GM12878 (cell line): ENCODE measurements at regions not wholly inside any gene's neighbourhood (a gene's known extent, or its start where the extent isn't known, plus 50 kb on each side); places are given as distances from the start of the nearest gene placed in this dataset.

Experiments used
- ATAC-seq: fragments of 200-7000 bp; cut with Tn5 transposase; 3 replicates; pipeline ENCODE4 v1.9.1; 2020; ENCODE audit warnings: mild to moderate bottlenecking, moderate library complexity
- BruUV-seq: library from RNA; stranded (reverse); fragments of 400-500 nt; replicated peaks from 2 replicates; lab custom pipeline; 2021; lab: Mats Ljungman, UMichigan
- CTCF ChIA-PET: fragments of 300-600 bp; sonication (Branson Sonifier 250); formaldehyde crosslinking; extraction: SDS; loops from one replicate; lab custom pipeline; 2021; ENCODE audit warnings: inconsistent platforms; lab: Yijun Ruan, JAX
- POLR2A ChIA-PET: fragments of 350-600 bp; formaldehyde crosslinking; extraction: SDS; loops from one replicate; lab custom pipeline; 2021; ENCODE audit warnings: inconsistent platforms; lab: Charles Lee
- RAD21 ChIA-PET: fragments of 300-600 bp; sonication (Branson Sonifier 250); formaldehyde crosslinking; loops from one replicate; lab custom pipeline; 2023; ENCODE audit warnings: antibody characterized with exemption; ENCODE audit not compliant: unreplicated experiment; lab: Charles Lee
- SMC1A ChIA-PET: fragments of 300-600 bp; sonication (Branson Sonifier 250); formaldehyde crosslinking; loops from one replicate; lab custom pipeline; 2023; ENCODE audit not compliant: unreplicated experiment, uncharacterized antibody; lab: Charles Lee
- DNase-seq: peaks from one replicate; pipeline ENCODE4 v3.0.0-alpha.2; 2011; ENCODE audit warnings: low read depth, low spot score
- FAIRE-seq: peaks from 3 replicates; lab custom pipeline; 2011; peaks lifted over from hg19 to GRCh38; lab: Jason Lieb, UNC
- H2AFZ ChIP-seq: 2 replicates; pipeline ENCODE4 v1.6.0; 2011; ENCODE audit warnings: low read depth, low read length, control low read depth; ENCODE audit not compliant: control insufficient read depth
- H3K27ac ChIP-seq: 2 replicates; pipeline ENCODE4 v1.5.1; 2011; ENCODE audit warnings: control low read depth; ENCODE audit not compliant: control insufficient read depth, insufficient read depth
- H3K27me3 ChIP-seq, 2 experiments: replicated peaks in 1 of 2; 2 replicates each; pipeline versions ENCODE4 v1.6.0 to v1.6.1; 2011; ENCODE audit warnings: low read length in 1 of 2; ENCODE audit not compliant: control insufficient read depth in 2 of 2, insufficient read depth in 2 of 2
- H3K36me3 ChIP-seq, 2 experiments: 2 replicates each; pipeline ENCODE4 v1.5.1; 2011; ENCODE audit warnings: low read length in 1 of 2; ENCODE audit not compliant: control insufficient read depth in 2 of 2, insufficient read depth in 2 of 2
- H3K4me1 ChIP-seq: 2 replicates; pipeline ENCODE4 v1.6.1; 2011; ENCODE audit warnings: mild to moderate bottlenecking, low read length, moderate library complexity, mixed read lengths; ENCODE audit not compliant: control insufficient read depth, insufficient read depth
- H3K4me2 ChIP-seq: 2 replicates; pipeline ENCODE4 v1.6.0; 2011; ENCODE audit warnings: control low read depth; ENCODE audit not compliant: control insufficient read depth, insufficient read depth
- H3K4me3 ChIP-seq: fragments of 200-600 bp; sonication (generic); 2 replicates; pipeline ENCODE4 v1.5.1; 2016
- H3K79me2 ChIP-seq: 2 replicates; pipeline ENCODE4 v1.6.0; 2011; ENCODE audit warnings: low read length; ENCODE audit not compliant: control insufficient read depth, insufficient read depth
- H3K9ac ChIP-seq: 2 replicates; pipeline ENCODE4 v1.8.0; 2011; ENCODE audit warnings: low read length, control low read depth, mixed read lengths; ENCODE audit not compliant: control insufficient read depth, insufficient read depth
- H3K9me3 ChIP-seq: replicated peaks from 3 replicates; pipeline ENCODE4 v1.5.1; 2011; ENCODE audit warnings: mild to moderate bottlenecking, low read length; ENCODE audit not compliant: control insufficient read depth, insufficient read depth
- H4K20me1 ChIP-seq: 2 replicates; pipeline ENCODE4 v1.6.0; 2011; ENCODE audit not compliant: control insufficient read depth, insufficient read depth
- ATF2 ChIP-seq: IDR thresholded peaks from 2 replicates; pipeline ENCODE4 v1.6.1; 2012; ENCODE audit warnings: low read length, inconsistent platforms
- CHD4 ChIP-seq: fragments of 200-600 bp; sonication (generic); IDR thresholded peaks from 2 replicates; pipeline ENCODE4 v1.6.1; 2016; ENCODE audit warnings: mild to moderate bottlenecking
- E4F1 ChIP-seq: fragments of 450-650 bp; IDR thresholded peaks from 2 replicates; pipeline ENCODE4 v1.6.1; 2018; ENCODE audit warnings: borderline replicate concordance, mild to moderate bottlenecking; ENCODE audit not compliant: partially characterized antibody
- GABPA ChIP-seq: IDR thresholded peaks from 2 replicates; pipeline ENCODE4 v1.6.1; 2014; ENCODE audit warnings: antibody characterized with exemption, low read depth, mild to moderate bottlenecking, inconsistent platforms
- LARP7 ChIP-seq: fragments of 450-650 bp; IDR thresholded peaks from 2 replicates; pipeline ENCODE4 v1.6.1; 2017; ENCODE audit warnings: mild to moderate bottlenecking
- MTA3 ChIP-seq: IDR thresholded peaks from 2 replicates; pipeline ENCODE4 v1.6.1; 2012; ENCODE audit warnings: low read length, inconsistent platforms, borderline replicate concordance
- NFYA ChIP-seq: IDR thresholded peaks from 2 replicates; pipeline ENCODE4 v1.6.1; 2011; ENCODE audit warnings: low read depth, mild to moderate bottlenecking, low read length, improper control_type of control experiment, borderline replicate concordance
- NFYB ChIP-seq: IDR thresholded peaks from 2 replicates; pipeline ENCODE4 v1.6.1; 2011; ENCODE audit warnings: low read depth, mild to moderate bottlenecking, low read length, improper control_type of control experiment, moderate library complexity; ENCODE audit not compliant: insufficient read depth
- NR2C1 ChIP-seq: fragments of 450-650 bp; IDR thresholded peaks from 2 replicates; pipeline ENCODE4 v1.6.1; 2017; ENCODE audit warnings: antibody characterized with exemption, mild to moderate bottlenecking, moderate library complexity
- NR2F1 ChIP-seq: fragments of 450-650 bp; conservative IDR thresholded peaks from 2 replicates; pipeline ENCODE4 v1.6.1; 2017; ENCODE audit warnings: mild to moderate bottlenecking
- NRF1 ChIP-seq: conservative IDR thresholded peaks from 2 replicates; pipeline ENCODE4 v1.6.1; 2011; ENCODE audit warnings: mild to moderate bottlenecking, low read depth, low read length, improper control_type of control experiment
- POLR2A ChIP-seq: IDR thresholded peaks from 2 replicates; pipeline ENCODE4 v1.6.1; 2011; ENCODE audit warnings: low read depth, mild to moderate bottlenecking, low read length
- RELA ChIP-seq: fragments of 450-650 bp; IDR thresholded peaks from 2 replicates; pipeline ENCODE4 v1.8.0; 2014; ENCODE audit warnings: borderline replicate concordance; ENCODE audit not compliant: partially characterized antibody
- SMARCA5 ChIP-seq: fragments of 450-650 bp; IDR thresholded peaks from 2 replicates; pipeline ENCODE4 v1.6.1; 2017; ENCODE audit warnings: mild to moderate bottlenecking
- TBL1XR1 ChIP-seq: IDR thresholded peaks from 2 replicates; pipeline ENCODE4 v1.6.1; 2012; ENCODE audit warnings: low read depth, low read length, improper control_type of control experiment
- USF2 ChIP-seq: IDR thresholded peaks from 2 replicates; pipeline ENCODE4 v1.6.1; 2011; ENCODE audit warnings: low read depth, low read length, improper control_type of control experiment, borderline replicate concordance
- YBX1 ChIP-seq: fragments of 450-650 bp; IDR thresholded peaks from 2 replicates; pipeline ENCODE4 v1.6.1; 2016; ENCODE audit warnings: antibody characterized with exemption
- ZNF217 ChIP-seq: fragments of 450-650 bp; IDR thresholded peaks from 2 replicates; pipeline ENCODE4 v1.6.1; 2017; ENCODE audit warnings: antibody characterized with exemption, mild to moderate bottlenecking
- whole genome bisulfite sequencing: methylation state at CpG from one replicate; pipeline ENCODE4 v1.1.6; 2016; ENCODE audit warnings: low lambda C conversion rate; ENCODE audit not compliant: insufficient replicate concordance, insufficient coverage; ENCODE audit errors: missing lambda C conversion rate; 5-methylcytosine and 5-hydroxymethylcytosine counted together
- in situ Hi-C: fragments of 300-500 bp; cut with MboI; formaldehyde crosslinking; loops from 9 replicates; pipeline ENCODE4 v1.14.3; 2018; ENCODE audit warnings: mixed read lengths
- intact Hi-C: fragments of 100-400 bp; cut with micrococcal nuclease; formaldehyde crosslinking; loops from one replicate; pipeline ENCODE4 v1.14.2; 2022; ENCODE audit not compliant: unreplicated experiment

GRCh38 chr12:91853350-91854127 is 292.1 kb downstream of the BTG1 start:
- Histone ChIP-seq H3K4me1 (no peaks in the 10 kb centered on the region), H4K20me1 (no peaks in the 10 kb centered on the region), H3K4me2 (no peak overlapping the region), H2AFZ (no peak overlapping the region), H3K9ac (no peak overlapping the region), H3K79me2 (no peaks in the 10 kb centered on the region), H3K4me3 (no peak overlapping the region), H3K36me3 (no peaks in the 10 kb centered on the region), H3K27ac (no peak overlapping the region), H3K27me3 (no peaks in the 10 kb centered on the region), H3K9me3 (no peaks in the 10 kb centered on the region)
- WGBS = 39% methylated on average over 5 of the region's 5 CpGs
- TF ChIP-seq TBL1XR1 (no peak), NFYA (no peak), POLR2A (no peak), ZNF217 (no peak), NFYB (no peak), SMARCA5 (no peak), LARP7 (no peak), GABPA (no peak), USF2 (no peak), NR2C1 (no peak), E4F1 (no peak), RELA (no peak), ATF2 (no peak), NRF1 (no peak), YBX1 (no peak), NR2F1 (no peak), CHD4 (no peak), MTA3 (no peak)
- FAIRE-seq = no peak
- ATAC-seq = no peak
- intact Hi-C loops (no loop called here), in situ Hi-C loops (no loop called here)
- BruUV-seq = no TSS peak
- CTCF ChIA-PET = interaction anchor here (1.1 kb wide), 1 partner anchor 41 kb away, joined by 3 read pairs; no protein-coding TSS in a partner anchor
- RAD21 ChIA-PET = interaction anchor here (0.7 kb wide), 1 partner anchor 13 kb away, joined by 4 read pairs; no protein-coding TSS in a partner anchor
- SMC1A ChIA-PET = interaction anchor here (1.1 kb wide), 1 partner anchor 24 kb away, joined by 4 read pairs; no protein-coding TSS in a partner anchor
- POLR2A ChIA-PET = no interaction called here
- DNase-seq = no peak
